HEK293 (cell line): ENCODE measurements at regions not wholly inside any gene's neighbourhood (a gene's known extent, or its start where the extent isn't known, plus 50 kb on each side); places are given as distances from the start of the nearest gene placed in this dataset.

Experiments used
- BCL6B ChIP-seq: fragments of 450-650 bp; formaldehyde crosslinking; IDR thresholded peaks from 2 replicates; pipeline ENCODE4 v1.5.1; 2017; ENCODE audit warnings: missing biosample characterization, missing genetic modification characterization
- CTCF ChIP-seq: fragments of 450-650 bp; formaldehyde crosslinking; IDR thresholded peaks from 2 replicates; pipeline ENCODE4 v1.5.1; 2016; ENCODE audit warnings: missing biosample characterization, missing genetic modification characterization
- KLF1 ChIP-seq: fragments of 450-650 bp; formaldehyde crosslinking; IDR thresholded peaks from 2 replicates; pipeline ENCODE4 v1.5.1; 2016; ENCODE audit warnings: missing biosample characterization, missing genetic modification characterization
- KLF16 ChIP-seq: fragments of 450-650 bp; formaldehyde crosslinking; IDR thresholded peaks from 2 replicates; pipeline ENCODE4 v1.5.1; 2017; ENCODE audit warnings: missing biosample characterization, missing genetic modification characterization
- REST ChIP-seq: fragments of 450-650 bp; formaldehyde crosslinking; IDR thresholded peaks from 2 replicates; pipeline ENCODE4 v1.5.1; 2016; ENCODE audit warnings: missing biosample characterization, missing genetic modification characterization
- YY1 ChIP-seq: fragments of 450-650 bp; formaldehyde crosslinking; IDR thresholded peaks from 2 replicates; pipeline ENCODE4 v1.5.1; 2018; ENCODE audit warnings: missing biosample characterization, missing genetic modification characterization
- ZBTB1 ChIP-seq: fragments of 450-650 bp; formaldehyde crosslinking; IDR thresholded peaks from 2 replicates; pipeline ENCODE4 v1.5.1; 2016; ENCODE audit warnings: missing biosample characterization, missing genetic modification characterization
- ZBTB21 ChIP-seq: fragments of 450-650 bp; formaldehyde crosslinking; IDR thresholded peaks from 2 replicates; pipeline ENCODE4 v1.5.1; 2017; ENCODE audit warnings: missing biosample characterization, missing genetic modification characterization
- ZBTB26 ChIP-seq: fragments of 450-650 bp; formaldehyde crosslinking; optimal IDR thresholded peaks from 2 replicates; pipeline ENCODE3; 2016; ENCODE audit warnings: missing biosample characterization, mild to moderate bottlenecking, missing genetic modification characterization
- ZFP41 ChIP-seq: fragments of 450-650 bp; formaldehyde crosslinking; IDR thresholded peaks from 2 replicates; pipeline ENCODE4 v1.5.1; 2016; ENCODE audit warnings: missing biosample characterization, missing genetic modification characterization, borderline replicate concordance
- ZNF274 ChIP-seq, 2 experiments: fragments of 200-500 bp in 1 of 2; fragments of 450-650 bp in 1 of 2; sonication (Bioruptor generic) in 1 of 2; formaldehyde crosslinking in 1 of 2; IDR thresholded peaks; 2 replicates each; pipeline versions ENCODE4 v1.5.1 to v1.6.1; 2014 to 2016; ENCODE audit warnings: borderline replicate concordance in 1 of 2, inconsistent platforms in 1 of 2, low read length in 1 of 2, missing biosample characterization in 1 of 2, missing genetic modification characterization in 1 of 2
- ZNF324 ChIP-seq: fragments of 450-650 bp; formaldehyde crosslinking; IDR thresholded peaks from 2 replicates; pipeline ENCODE4 v1.5.1; 2016; ENCODE audit warnings: missing biosample characterization, missing genetic modification characterization
- ZNF514 ChIP-seq: fragments of 450-650 bp; formaldehyde crosslinking; IDR thresholded peaks from 2 replicates; pipeline ENCODE4 v1.5.1; 2016; ENCODE audit warnings: missing biosample characterization, missing genetic modification characterization
- ZNF843 ChIP-seq: fragments of 450-650 bp; formaldehyde crosslinking; IDR thresholded peaks from 2 replicates; pipeline ENCODE4 v1.5.1; 2016; ENCODE audit warnings: missing biosample characterization, missing genetic modification characterization

- TF ChIP-seq BCL6B (tag by site-specific recombination) (no peak), ZBTB26 (tag by site-specific recombination) (no peak), CTCF (tag by site-specific recombination) (no peak), ZNF843 (tag by site-specific recombination) (no peak), ZNF274 (IDR thresholded peaks at IDR 0.05; ENCODE audit: low read length) (no peak), ZNF274 (tag by site-specific recombination; IDR thresholded peaks at IDR 0.05; ENCODE audit: borderline replicate concordance) (no peak), YY1 (tag by site-specific recombination) (no peak), ZBTB1 (tag by site-specific recombination) (no peak), ZBTB21 (tag by site-specific recombination) (no peak), ZNF514 (tag by site-specific recombination) (no peak), KLF1 (tag by site-specific recombination) (no peak), ZNF324 (tag by site-specific recombination) (no peak), ZFP41 (tag by site-specific recombination) (no peak), KLF16 (no peak), REST (no peak)
Observed at GRCh38 chr12:115401761-115402160, 717.8 kb upstream of the TBX3 start.
